CD4-positive, alpha-beta T cell treated with Interleukin-2 at 100 ng/mL for 4 hours (primary cell): ENCODE measurements at regions not wholly inside any gene's neighbourhood (a gene's known extent, or its start where the extent isn't known, plus 50 kb on each side); places are given as distances from the start of the nearest gene placed in this dataset.
"Not testable (repeated sequence)": the region's sequence is repeated elsewhere in the genome, so short reads cannot be mapped to it uniquely, and the experiment has no call there.

Source experiments
- DNase-seq: peaks from one replicate; pipeline ENCODE4 v3.0.0-alpha.2; 2020; ENCODE audit warnings: low spot score

DNA sequence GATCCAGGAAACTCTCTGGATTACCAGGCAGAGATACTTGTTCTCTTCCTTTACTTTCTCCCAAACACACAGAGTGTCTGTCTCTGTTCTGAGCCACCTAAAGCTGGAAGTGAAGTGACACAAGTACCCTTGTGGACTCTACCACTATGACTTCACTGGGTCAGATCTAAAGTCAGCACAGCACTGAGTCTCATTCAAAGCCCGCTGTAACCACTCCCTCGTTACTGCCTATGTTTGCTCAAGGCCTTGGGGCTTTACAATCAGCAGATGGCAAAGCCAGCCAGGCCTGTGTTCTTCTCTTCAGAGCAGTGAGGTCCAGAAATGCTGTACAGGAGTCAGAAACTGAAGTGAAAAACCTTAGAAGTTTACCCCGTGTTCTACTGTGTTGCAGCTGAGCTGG lies 588.3 kb upstream of the SEMA6D start:
- DNase-seq = no peak

DNA sequence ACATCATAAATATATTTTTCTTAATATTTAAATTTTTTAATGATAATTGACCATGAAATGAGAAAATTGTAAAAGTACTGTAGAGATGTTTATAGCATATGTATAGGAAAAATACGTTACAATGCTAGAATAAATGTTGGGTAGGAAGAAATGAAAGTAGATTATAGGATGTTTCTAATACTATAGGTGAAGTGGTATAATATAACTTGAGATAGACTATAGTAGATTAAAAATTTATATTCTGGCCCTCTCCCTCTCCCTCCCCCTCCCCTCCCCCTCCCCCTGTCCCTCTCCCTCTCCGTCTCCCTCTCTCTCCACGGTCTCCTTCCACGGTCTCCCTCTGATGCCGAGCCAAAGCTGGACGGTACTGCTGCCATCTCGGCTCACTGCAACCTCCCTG lies 585.9 kb upstream of the SEMA6D start:
- not testable (repeated sequence) for DNase-seq

DNA sequence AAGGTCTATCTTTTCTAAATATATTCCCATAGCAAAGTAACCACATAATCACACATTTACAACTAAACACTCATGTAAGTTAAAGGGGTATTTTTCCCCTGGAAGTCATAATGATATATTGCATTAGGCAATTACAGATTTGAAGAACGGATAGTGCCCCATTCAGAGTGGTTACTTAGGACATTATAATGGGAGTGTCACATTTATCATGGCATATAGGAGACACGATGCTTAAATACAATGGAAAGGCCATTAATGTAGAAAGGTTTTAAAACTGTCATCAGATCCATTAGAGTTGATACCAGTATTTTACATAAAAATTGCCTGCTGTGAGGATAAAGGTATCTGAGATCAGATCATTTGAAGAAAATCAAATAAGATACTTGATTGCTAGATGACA lies 582.0 kb upstream of the SEMA6D start:
- no peak for DNase-seq

DNA sequence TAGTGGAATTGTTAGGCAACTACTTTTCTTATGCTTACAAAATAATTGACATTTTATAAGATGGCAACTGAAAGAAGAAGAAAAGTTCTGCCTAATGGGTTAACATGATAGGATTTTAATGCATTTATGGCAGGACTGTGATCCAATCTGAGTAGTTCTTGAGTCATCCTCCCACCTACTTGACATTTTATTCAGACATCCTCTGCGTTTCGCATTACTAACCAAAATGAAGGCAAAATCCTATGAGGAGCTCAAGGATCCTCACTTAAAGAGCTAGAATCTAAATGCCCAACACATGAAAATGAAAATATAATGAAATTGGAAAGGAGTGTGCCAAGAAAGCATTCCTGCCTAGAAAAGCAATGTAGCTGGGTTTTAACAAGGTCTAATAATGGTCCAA lies 581.1 kb upstream of the SEMA6D start:
- no peak for DNase-seq

DNA sequence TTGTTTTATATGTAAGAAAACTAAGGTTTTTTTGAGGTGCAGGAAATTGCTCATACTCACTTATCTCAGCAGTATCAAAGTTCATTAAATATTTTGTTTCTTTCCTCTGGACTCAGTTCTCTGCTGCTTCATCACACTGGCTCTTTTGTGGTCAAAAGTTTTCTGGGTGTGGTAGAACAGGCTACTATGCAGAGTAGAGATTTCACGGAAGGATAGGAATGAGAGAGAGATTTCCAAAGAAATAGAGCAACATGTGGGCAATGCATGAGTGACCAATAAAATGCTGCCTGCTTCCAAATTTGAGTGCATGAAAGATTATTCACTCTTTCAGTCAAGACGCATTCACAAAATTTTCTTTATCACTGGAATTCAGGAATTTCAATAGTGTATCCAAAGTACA lies 577.3 kb upstream of the SEMA6D start:
- DNase-seq = no peak

DNA sequence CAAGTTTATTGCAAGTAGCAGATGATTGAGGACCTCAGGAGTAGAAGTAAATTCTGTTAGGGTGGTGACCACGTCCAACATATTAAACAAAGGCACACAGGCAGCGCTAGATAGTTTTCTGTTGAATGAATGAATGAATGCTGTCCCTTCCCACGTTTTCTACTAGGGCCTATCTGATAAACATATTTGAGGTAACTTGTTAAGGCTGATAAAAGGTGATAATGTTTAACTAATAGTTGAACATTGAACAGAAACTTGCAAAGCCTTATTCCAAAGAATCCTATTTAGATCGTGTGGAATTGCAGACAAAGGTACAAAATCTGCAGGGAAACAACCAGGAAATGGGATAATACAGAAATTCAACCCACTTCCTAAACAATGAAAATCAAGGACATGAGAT lies 559.5 kb upstream of the SEMA6D start:
- no peak for DNase-seq

DNA sequence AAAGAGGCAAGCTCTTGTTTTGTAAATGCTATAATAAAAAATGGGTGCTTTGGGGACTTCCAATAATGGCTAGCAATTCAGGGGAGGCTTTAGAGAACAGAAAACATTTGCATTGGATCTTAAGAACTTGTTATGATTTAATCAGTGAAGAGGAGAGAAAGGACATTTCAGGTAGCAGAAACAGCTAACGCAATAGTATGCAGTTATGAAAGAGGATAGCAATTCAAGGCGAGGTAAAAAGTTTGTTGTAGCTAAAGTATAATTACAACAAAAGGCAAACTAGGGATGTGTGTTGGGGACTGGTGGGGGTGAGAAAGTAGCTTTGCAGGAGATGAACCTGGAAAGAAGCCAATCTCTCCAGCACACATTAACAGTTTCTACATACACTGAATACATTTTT lies 558.7 kb upstream of the SEMA6D start:
- no peak for DNase-seq

DNA sequence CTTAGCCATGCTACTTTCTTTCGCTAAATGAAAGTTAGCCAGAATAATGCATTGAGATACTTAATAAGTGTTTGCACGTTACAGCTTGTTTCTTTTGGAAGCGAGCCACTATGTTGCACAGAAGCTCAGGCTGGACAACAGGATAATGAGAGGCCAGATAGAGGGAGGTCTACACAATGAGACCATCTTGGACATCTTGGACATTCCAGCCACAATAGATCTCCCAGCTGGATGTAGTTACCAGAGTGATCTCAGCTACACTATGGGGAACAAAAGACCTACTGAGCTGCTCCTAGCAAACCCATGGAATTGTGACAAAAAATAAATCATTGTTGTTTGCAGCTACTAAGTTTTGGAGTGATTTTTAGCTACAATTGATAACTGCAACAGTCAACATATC lies 540.1 kb upstream of the SEMA6D start:
- no peak for DNase-seq

DNA sequence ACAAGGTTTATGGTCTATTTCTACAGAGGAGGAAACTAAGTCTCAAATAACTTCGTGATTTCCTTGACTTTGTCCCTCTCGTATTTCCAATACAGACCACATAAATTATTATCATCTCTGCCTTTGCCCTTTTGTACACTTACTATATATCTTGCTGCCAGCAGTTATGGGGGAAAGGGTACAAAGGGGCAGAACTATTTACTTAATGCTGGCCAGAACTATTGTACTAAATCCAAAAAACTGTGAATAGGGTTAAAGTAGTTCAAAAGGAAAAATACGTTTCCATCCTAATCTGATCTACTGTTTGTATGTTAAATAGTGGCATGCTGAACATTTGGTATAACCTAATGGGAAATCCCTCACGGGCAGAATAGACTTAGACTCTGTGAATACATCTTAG lies 537.3 kb upstream of the SEMA6D start:
- no peak for DNase-seq

DNA sequence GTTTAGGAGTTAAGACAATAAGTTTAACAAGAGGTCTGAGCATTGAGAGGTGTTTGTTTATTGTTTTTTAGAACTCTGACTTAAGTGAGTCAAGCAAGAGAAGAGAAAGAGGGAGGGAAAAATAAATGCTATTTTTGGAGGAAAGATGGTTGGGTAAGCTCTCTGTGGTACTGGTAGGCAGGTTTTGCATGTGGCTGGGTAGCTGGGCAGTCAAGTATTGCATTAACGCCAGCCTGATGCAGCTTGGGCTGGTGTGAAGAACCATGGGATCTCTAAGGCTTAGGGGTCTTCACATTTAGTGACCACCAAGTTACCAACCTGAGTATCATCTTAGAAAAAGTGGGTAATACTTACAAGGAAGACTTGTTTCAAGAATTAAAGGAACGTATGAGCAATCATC lies 534.5 kb upstream of the SEMA6D start:
- no peak for DNase-seq

DNA sequence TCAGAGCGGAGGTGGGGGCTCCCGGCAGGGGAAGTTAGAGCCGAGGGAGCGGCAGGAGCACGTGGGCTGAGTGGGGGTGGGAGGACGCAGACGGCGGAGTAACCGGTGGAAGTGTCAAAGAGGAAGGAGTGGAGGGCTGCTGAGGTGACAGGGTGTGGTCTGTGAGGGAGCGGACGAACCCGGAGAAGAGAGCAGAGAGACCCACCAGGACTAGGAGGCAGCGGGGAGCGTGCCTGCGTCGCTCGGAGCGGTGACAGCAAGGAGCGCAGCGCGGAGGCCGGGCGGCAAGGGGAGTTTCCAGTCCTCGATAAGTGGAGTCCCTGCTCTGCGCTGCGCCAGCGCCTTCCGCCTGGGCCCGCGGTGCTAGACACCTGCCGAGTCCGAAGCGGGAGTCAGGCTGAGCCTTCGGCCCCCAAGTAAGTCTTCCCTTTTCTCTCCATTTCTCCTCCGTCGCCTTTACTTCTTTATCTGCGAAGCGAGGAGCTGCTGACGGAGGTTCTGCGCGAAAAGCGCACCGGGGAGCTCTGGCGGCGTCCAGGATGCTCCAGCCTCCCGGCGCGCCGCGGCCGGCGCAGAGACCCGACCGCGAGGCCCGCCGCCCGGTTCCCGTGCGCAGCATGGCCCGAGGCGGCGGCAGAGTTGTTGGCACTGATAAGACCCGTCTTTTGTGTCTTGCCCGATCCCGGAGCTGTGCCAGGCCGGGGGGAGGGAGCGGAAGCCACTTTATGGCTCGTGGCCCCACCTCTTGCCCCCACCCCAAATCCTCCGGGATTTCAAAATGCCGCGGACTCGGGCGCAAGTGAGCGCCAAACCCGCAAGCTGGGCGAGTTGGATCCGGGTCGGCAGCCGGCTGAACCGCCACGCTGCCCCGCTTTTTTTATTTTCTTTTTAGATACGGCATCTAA lies 533.0 kb upstream of the SEMA6D start:
- no peak for DNase-seq

DNA sequence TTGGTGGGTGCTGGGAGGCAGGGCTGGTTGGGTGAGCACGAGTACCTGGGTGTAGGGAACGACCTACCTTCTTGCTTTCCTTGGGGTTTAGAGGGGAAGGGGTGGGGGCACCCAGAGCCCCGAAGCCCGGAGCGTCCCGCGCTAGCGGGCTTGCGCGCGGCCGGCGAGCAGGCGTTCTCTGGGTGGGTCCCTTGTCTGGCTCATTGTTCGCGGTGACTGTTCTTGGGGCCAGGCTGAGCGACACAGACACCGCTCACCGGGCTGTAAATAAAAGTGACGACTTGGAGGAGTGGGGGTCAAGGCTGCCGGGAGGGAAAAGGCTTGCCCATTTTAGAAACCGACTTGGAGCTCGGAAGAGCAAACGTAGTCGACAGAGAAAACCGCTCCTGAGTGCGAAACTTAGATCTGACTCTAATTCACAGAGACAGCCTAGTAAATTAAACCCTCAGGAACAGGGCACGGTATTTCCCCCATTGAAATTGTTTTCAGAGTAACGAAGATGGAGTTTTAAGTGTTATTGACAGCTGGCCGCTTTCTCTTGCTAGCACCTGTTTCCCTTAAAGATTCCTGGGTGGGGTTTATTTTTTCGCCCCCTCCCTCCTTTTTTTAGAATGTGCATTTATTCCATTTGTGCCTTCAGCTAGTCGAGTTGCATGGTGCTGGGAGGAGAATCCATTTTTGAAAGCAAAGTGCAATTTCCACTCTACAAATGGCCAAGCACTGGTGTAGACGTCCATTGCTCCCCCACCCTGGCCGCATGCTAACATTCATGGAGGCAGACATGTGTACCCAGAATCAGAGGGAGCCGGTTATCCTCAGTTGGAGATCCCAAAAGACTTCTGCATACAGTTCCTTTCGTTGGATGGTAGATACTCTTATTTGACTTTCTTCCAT lies 532.1 kb upstream of the SEMA6D start:
- no peak for DNase-seq

DNA sequence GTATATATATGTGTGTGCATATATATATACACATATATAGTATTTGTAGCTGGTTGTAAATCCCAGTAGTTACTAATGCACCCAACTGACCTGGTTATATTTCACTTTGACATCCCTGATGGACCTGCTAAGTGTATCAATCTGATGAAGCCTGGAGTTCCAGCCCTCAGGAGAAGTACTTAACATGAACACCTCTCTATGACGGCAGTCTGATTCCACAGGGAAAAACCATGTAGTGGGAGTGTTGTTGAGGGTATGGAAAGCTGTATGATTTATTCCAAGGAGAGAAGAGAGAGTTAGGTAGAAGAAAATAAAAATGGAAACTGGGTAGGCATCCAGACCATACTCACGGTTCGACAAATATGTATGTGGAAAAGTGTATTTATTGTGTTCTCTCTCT lies 531.2 kb upstream of the SEMA6D start:
- no peak for DNase-seq

DNA sequence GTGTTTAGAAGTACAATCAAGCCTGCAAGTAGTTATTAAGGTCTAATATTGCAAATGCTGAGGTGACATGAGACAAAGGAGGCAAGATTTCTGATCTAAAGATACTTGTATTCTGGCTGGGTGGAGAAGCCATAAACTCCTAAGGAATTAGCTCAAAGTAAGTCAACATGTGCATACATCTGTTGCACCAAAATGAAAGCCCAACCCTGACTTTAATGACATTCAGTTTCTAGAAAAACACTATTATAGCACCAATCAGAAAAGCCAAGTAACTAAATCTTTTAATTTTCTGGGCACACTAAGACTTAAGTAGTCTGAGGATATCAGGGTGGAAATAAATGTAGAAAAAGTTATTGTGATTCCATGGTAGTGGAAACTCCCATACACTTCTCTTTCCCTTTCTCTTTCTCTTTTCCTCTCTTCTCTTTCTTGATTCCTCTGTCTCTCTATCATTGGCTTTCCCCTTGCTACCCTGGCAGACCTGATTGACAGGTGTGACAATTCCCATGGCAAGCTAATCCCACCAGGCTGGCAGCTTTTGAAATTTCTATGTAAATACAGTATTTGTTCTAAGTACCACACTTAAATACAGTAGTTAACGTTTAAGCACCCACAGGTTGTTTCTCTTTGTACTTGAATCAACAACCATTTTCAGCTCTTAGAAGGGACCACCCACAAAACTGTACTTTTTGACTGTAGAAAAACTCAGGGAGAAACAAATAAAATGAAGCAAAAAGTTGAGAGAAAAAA lies 528.4 kb upstream of the SEMA6D start:
- no peak for DNase-seq

DNA sequence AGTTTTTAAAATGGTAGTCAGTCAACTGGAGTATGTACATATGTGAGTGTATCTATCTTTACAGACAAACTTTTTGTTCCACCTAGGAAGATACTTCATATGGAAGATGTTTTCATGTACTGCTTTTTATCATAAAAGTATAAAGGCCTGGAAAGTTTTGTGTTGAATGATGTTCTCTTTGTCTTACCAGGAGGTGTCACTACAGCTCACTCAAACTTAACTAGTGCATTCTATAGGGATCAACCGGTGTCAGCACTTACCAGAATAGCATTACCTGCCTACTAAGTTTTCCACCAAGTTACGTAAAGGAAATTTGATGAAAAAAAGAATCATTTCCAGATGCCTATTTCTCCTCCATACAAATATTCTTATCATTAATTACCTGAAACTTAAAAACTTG lies 522.6 kb upstream of the SEMA6D start:
- no peak for DNase-seq

DNA sequence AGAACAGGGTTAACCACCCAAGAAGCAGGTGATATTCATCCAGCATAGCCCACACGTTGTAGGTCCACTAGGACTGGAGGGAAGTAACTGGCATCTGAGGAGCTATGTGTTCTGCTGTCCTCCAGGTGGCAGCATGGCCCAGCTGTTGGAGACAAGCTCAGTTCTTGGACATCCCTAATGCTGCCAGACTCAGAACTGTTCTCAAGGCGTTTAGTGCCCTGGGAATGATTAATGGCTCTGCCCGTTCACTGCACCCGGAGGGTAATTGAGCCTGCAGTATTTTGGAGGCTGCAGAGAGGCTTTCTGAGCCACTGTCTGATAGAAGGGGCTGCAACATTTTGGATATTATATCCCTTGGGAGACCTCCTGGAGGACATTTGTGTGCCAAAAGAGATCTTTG lies 521.3 kb upstream of the SEMA6D start:
- peak; percentile 21 for DNase-seq

DNA sequence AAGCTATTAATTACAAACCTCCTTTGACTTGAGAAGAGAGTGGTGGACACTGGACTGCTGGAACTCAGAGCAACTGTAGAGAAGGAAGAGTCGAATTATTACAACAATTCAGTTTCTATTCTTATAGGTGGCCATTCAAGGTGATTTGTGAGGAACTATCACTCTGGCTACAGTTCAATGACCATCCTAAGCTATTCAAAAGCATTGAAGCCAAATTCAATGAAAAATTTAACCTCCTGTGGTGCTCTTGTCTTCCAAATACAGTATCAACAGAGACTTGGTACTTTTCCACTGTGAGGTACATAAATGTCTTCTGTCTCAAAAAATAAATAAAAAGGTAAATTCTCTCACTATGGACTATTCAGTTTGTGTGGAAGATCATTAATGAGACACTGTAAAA lies 513.3 kb upstream of the SEMA6D start:
- DNase-seq = no peak

DNA sequence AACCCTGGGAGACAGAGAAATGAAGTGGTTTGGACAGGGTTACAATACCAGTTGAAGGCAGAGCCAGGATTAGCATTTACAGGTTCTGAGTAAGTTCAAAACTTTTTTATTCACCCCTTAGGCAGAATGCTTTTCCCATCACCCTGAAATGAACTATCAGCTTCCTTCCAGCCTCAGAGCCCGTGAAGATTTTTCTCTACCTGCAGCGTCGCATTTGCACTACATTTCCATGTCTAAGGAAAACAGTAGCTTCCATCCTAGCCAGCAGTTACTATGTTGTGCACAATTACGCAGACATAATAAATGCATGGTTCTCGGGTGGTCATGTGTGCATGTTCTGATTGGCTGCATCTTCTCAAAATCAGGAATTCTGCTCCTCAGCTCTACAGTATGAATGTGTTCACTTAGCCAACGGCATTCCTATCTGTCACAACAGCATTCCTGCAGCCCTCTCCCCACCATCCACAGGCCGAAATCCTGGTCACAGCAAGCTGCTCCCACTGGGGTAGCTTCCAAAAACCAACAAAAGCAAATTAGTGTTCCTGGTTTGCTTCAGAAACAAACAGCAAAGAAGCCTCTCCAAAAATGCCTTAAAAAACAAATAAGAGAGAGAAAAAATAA lies 510.8 kb upstream of the SEMA6D start:
- no peak for DNase-seq

DNA sequence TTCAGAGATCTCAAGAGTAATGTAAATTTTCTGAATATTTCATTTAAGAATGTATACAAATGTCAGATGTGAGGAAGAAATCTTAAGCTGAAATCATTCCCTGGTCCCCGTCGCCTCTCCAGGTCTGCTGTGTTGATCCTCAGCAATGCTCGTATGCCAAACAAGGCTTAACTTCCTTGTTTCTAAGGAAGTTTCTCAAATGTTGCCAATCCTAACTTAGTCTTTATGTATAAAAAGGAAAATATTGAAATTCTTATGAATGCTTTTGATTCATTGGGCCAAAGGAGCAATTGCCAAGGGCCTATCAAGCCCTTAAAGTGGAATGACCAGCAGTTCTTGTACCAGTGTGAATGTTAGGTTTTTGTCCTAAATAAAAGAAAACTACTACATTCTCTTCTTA lies 507.7 kb upstream of the SEMA6D start:
- DNase-seq = no peak

DNA sequence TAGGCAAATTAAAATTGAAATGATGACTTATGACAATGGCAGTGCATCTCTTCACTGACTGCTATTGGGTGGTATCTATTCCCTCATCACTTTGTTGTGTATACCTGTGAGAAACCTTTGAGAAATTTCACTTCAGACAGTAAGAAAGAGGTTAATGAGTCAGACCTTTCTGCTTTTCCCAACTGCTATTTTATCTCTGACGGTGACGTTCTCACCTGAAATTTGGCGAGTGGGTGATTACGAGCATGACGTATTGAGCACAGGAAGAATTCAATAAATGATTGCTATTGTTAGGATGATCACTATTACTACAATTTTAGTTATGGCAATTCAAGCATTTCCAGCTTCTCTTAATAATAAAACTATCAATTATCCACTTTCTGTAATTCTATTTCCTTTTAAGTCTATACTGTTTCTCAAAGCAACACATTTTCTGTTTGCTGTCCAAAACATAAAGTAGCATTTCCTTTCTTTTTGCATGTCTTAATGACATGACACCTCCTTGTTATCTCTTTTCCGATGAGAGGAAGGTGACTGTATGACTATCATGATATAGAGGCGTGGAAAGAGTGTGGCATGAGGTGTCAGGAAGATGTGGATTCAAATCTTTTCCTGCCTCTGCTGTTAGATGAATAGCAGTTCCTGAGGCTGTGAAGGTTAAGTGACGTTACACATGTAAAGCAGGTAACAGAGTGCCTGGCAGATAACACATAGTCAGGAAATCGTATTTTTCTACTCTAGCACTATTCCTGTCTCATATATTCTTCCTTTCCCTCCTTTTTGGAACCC lies 504.9 kb upstream of the SEMA6D start:
- DNase-seq = no peak

DNA sequence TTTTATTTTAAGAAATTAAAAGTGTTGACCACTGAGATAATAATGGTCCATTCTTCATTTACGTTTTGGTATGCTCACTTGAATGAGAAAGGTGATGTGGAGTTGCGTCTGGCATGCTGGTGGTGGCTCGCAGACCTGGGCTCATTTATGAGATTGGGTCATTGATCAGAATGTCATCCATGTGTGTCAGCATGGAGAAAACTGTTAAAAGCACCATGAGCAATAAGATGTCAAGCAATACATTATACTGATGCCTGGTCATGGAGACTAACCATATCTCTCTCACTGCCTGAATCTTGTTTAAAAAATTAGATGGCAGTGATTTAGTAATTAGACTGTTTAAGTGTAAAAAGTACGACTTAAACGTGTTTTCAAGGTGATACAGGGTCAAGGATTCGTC lies 503.4 kb upstream of the SEMA6D start:
- DNase-seq = no peak
